Upper lobe of left lung (tissue), 6 donors: ENCODE measurements at regions not wholly inside any gene's neighbourhood (a gene's known extent, or its start where the extent isn't known, plus 50 kb on each side); places are given as distances from the start of the nearest gene placed in this dataset.

Source experiments
- ATAC-seq, 2 donors: fragments of 200-7000 bp; cut with Tn5 transposase; one replicate each; pipeline ENCODE4 v1.9.1; 2022; ENCODE audit warnings: mild to moderate bottlenecking in 2 of 2, moderate library complexity in 2 of 2; ENCODE audit not compliant: low FRiP score in 2 of 2
- DNase-seq, 2 donors: peaks; one replicate each; pipeline ENCODE4 v3.0.0-alpha.2; 2019 to 2020
- H3K27ac ChIP-seq, 4 donors: fragments of 200-600 bp; sonication (generic); one replicate each; pipeline ENCODE4 v1.5.1; 2016 to 2019
- H3K27me3 ChIP-seq, 4 donors: fragments of 200-600 bp; sonication (generic); one replicate each; pipeline ENCODE4 v1.5.1; 2017 to 2019
- H3K36me3 ChIP-seq, 4 donors: fragments of 200-600 bp; sonication (generic); one replicate each; pipeline ENCODE4 v1.5.1; 2016 to 2019
- H3K4me1 ChIP-seq, 4 donors: fragments of 200-600 bp; sonication (generic); one replicate each; pipeline ENCODE4 v1.5.1; 2018 to 2019
- H3K4me3 ChIP-seq, 4 donors: fragments of 200-600 bp; sonication (generic); one replicate each; pipeline ENCODE4 v1.5.1; 2017 to 2019; ENCODE audit warnings: mild to moderate bottlenecking in 2 of 4, moderate library complexity in 1 of 4
- H3K9me3 ChIP-seq, 4 donors: fragments of 200-600 bp; sonication (generic); one replicate each; pipeline ENCODE4 v1.5.1; 2018 to 2019
- EP300 ChIP-seq, 4 donors: sonication (generic); formaldehyde crosslinking; IDR thresholded peaks; one replicate each; pipeline ENCODE4 v1.5.1; 2017; ENCODE audit warnings: antibody characterized with exemption in 4 of 4, control low read depth in 2 of 4
- POLR2A ChIP-seq, 4 donors: fragments of 450-650 bp; IDR thresholded peaks; one replicate each; pipeline ENCODE4 v1.5.1; 2016 to 2017; ENCODE audit warnings: antibody characterized with exemption in 4 of 4, mild to moderate bottlenecking in 2 of 4
- POLR2AphosphoS5 ChIP-seq, 2 donors: sonication (generic); formaldehyde crosslinking; IDR thresholded peaks; one replicate each; pipeline ENCODE4 v1.5.1; 2017; ENCODE audit warnings: antibody characterized with exemption in 2 of 2
- WGBS, 2 donors: methylation state at CpG; one replicate each; pipeline ENCODE4 v1.1.5; 2017 to 2018; 5-methylcytosine and 5-hydroxymethylcytosine counted together
- TF ChIP-seq, protein P1 (sequence below), 6 experiments: fragments of 450-650 bp in 4 of 6; fragments of 200-600 bp in 2 of 6; sonication (generic) in 2 of 6; IDR thresholded peaks; one replicate each; pipeline ENCODE4 v1.5.1; 2016 to 2019; ENCODE audit warnings: antibody characterized with exemption in 6 of 6
- donor health status: DM: no; HTN: no; CAD: no; lungs with moderate emphysema.
- donor health status: DM: no; HTN: yes; CAD: no; lungs with severe emphysema.

DNA sequence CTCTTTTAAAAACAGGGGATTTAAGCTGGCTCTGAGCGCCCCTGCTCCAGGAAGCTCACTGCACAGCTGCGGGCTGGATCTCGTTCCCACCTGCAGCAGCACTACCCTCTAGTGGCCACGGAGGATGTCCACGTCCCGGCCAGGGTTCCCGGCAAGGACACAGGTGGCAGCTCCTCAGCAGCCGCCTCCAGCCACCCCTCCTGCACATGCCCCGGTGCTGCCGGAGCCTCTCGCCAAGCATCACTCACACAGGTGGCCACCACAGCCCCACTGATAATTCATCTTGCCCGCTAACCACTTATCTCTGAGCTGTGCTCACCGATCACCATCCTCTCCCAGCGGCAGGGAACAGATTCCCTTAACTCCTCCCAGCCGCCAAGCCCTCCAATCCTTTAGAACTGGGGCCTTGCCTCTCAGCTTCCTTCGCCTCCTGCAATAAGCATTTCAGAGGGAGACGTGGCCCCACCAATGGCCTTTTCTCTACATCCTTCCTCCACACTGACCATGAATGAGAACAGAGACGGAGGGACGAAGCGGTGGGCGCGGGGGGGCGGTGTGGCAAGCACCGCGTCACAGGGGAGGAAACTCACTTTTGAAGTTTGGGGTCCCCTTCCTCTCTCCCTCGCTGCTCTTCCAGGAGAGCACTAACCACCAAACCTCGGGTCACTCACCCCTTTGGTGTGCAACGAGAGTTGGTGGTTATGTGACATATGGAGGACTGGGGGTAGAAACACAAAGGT is 222.1 kb downstream of the RBFOX3 start:
- Histone ChIP-seq H3K27me3 (peaks cover 0 to 5% (median 0%) of the 10 kb centered on the region in 4 donors), H3K4me3 (no peak overlapping the region), H3K4me1 (peaks cover 0 to 7% (median 0%) of the 10 kb centered on the region in 4 donors), H3K9me3 (no peaks in the 10 kb centered on the region), H3K27ac (no peak overlapping the region), H3K36me3 (no peaks in the 10 kb centered on the region)
- WGBS, 2 donors = 45 to 67% methylated on average over 19 to 28 of the region's 28 CpGs
- TF ChIP-seq, protein P1, sequence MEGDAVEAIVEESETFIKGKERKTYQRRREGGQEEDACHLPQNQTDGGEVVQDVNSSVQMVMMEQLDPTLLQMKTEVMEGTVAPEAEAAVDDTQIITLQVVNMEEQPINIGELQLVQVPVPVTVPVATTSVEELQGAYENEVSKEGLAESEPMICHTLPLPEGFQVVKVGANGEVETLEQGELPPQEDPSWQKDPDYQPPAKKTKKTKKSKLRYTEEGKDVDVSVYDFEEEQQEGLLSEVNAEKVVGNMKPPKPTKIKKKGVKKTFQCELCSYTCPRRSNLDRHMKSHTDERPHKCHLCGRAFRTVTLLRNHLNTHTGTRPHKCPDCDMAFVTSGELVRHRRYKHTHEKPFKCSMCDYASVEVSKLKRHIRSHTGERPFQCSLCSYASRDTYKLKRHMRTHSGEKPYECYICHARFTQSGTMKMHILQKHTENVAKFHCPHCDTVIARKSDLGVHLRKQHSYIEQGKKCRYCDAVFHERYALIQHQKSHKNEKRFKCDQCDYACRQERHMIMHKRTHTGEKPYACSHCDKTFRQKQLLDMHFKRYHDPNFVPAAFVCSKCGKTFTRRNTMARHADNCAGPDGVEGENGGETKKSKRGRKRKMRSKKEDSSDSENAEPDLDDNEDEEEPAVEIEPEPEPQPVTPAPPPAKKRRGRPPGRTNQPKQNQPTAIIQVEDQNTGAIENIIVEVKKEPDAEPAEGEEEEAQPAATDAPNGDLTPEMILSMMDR (IDR thresholded peaks at IDR 0.05) = peak in 5 of 6 experiments; percentile 29 to 69 (median 53)
- TF ChIP-seq EP300 (IDR thresholded peaks at IDR 0.05) (no peak), POLR2A (IDR thresholded peaks at IDR 0.05) (no peak), POLR2AphosphoS5 (IDR thresholded peaks at IDR 0.05) (no peak)
- peak in 1 of 2 donors; percentile 26 for ATAC-seq
- peak; percentile 54 to 69 for DNase-seq

DNA sequence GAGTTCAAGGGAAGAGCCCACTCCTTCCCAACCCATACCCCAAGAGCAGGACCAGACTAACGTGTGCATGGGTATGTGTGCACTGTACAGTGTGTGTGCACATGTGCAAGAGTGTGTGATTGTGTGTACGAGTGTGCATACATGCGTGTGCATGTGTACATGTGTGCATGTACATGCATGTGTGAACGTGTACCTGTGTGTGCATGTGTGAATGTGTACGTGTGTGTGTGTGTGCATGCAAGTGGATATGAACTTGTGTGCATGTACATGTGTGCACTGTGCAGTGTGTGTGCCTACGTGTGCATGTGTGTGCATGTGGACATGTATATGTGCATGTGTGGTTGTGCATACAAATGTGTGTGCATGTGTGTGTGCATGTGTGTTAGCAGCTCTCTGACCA is 223.1 kb downstream of the RBFOX3 start:
- Histone ChIP-seq H3K4me1 (peaks cover 0 to 7% (median 0%) of the 10 kb centered on the region in 4 donors), H3K36me3 (no peaks in the 10 kb centered on the region), H3K4me3 (no peak overlapping the region), H3K27ac (no peak overlapping the region), H3K27me3 (peaks cover 0 to 5% (median 0%) of the 10 kb centered on the region in 4 donors), H3K9me3 (no peaks in the 10 kb centered on the region)
- ATAC-seq (no peak), DNase-seq (no peak)
- 67 to 78% methylated on average over 6 of the region's 6 CpGs for whole genome bisulfite sequencing, 2 donors
- TF ChIP-seq POLR2A (IDR thresholded peaks at IDR 0.05) (no peak), EP300 (IDR thresholded peaks at IDR 0.05) (no peak), POLR2AphosphoS5 (IDR thresholded peaks at IDR 0.05) (no peak)
- TF ChIP-seq, protein P1 (IDR thresholded peaks at IDR 0.05) = no peak

DNA sequence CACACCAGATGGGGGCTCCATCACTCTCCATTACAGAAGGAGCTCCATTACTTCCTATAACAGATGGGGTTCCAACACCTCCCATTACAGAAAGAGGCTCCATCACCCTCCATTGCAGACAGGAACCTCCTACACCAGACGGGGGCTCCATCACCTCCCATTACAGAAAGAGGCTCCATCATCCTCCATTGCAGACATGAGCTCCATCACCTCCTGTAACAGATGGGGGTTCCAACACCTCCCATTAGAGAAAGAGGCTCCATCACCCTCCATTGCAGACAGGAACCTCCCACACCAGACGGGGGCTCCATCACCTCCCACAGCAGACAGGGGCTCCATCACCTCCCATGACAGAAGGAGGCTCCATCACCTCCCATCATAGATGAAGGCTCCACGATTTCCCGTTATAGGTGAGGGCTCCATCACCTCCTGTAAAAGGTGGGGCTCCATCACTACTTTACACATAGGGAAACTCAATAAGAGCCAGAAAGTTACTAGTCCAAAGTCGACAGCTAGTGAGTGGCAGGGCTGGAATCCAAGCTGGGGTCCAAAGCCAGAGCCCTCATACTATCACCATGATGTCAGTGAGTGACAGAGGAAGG is 224.8 kb downstream of the RBFOX3 start:
- no peak overlapping the region for H3K27ac ChIP-seq
- H3K4me1 ChIP-seq = no peaks in the 10 kb centered on the region
- H3K36me3 ChIP-seq = no peaks in the 10 kb centered on the region
- TF ChIP-seq POLR2AphosphoS5 (IDR thresholded peaks at IDR 0.05) = no peak
- no peak for TF ChIP-seq EP300 (IDR thresholded peaks at IDR 0.05)
- TF ChIP-seq POLR2A (IDR thresholded peaks at IDR 0.05) = no peak
- TF ChIP-seq, protein P1 (IDR thresholded peaks at IDR 0.05) = no peak
- WGBS, 2 donors = 90 to 95% methylated on average over 5 of the region's 5 CpGs
- no peak overlapping the region for H3K4me3 ChIP-seq
- peaks cover 0 to 5% (median 0%) of the 10 kb centered on the region in 4 donors for H3K27me3 ChIP-seq
- DNase-seq (no peak), ATAC-seq (no peak)
- H3K9me3 ChIP-seq = no peaks in the 10 kb centered on the region

DNA sequence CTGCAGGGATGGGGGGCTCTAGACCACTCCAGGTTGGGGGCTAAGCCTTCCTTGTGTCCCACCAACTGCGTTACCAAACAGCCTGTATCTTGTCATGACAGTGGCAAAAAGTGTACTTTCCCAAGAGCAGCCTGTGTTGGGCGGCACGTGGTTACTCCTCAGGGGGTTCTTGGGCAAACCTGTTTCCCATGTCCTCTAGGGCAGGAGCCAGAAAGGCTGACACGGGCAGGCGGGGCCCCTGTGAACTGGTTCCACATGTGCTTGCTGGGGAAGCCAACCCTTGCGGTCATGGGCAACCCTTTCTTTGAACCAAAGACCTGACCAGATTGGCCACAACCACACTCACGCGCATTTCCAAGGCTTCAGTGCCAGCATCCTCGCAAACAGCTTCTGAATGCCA is 228.5 kb downstream of the RBFOX3 start:
- H3K27me3 ChIP-seq = no peaks in the 10 kb centered on the region
- no peak overlapping the region for H3K27ac ChIP-seq
- no peak for ATAC-seq
- H3K4me1 ChIP-seq = no peaks in the 10 kb centered on the region
- WGBS, 2 donors = 79 to 81% methylated on average over 4 to 9 of the region's 9 CpGs
- no peaks in the 10 kb centered on the region for H3K9me3 ChIP-seq
- H3K36me3 ChIP-seq = no peaks in the 10 kb centered on the region
- no peak overlapping the region for H3K4me3 ChIP-seq
- no peak for TF ChIP-seq POLR2A (IDR thresholded peaks at IDR 0.05)
- TF ChIP-seq POLR2AphosphoS5 (IDR thresholded peaks at IDR 0.05) = no peak
- TF ChIP-seq, protein P1 (IDR thresholded peaks at IDR 0.05) = no peak
- no peak for TF ChIP-seq EP300 (IDR thresholded peaks at IDR 0.05)
- peak in 1 of 2 donors; percentile 29 for DNase-seq
